Posterior vena cava (tissue), 2 donors: ENCODE measurements at regions not wholly inside any gene's neighbourhood (a gene's known extent, or its start where the extent isn't known, plus 50 kb on each side); places are given as distances from the start of the nearest gene placed in this dataset.
"Not testable (repeated sequence)": the region's sequence is repeated elsewhere in the genome, so short reads cannot be mapped to it uniquely, and the experiment has no call there.

ENCODE experiments used
- DNase-seq: peaks from one replicate; pipeline ENCODE4 v3.0.0-alpha.2; 2020; ENCODE audit warnings: low spot score
- intact Hi-C, 2 donors: fragments of 100-400 bp; cut with DNase I; formaldehyde crosslinking; loops; one replicate each; pipeline versions ENCODE4 v1.14.1 to v1.14.2; 2022 to 2023
- donor health status: DM: yes; HTN: yes; CAD: no.
- donor health status: DM: yes; HTN: yes; CAD: no.

DNA sequence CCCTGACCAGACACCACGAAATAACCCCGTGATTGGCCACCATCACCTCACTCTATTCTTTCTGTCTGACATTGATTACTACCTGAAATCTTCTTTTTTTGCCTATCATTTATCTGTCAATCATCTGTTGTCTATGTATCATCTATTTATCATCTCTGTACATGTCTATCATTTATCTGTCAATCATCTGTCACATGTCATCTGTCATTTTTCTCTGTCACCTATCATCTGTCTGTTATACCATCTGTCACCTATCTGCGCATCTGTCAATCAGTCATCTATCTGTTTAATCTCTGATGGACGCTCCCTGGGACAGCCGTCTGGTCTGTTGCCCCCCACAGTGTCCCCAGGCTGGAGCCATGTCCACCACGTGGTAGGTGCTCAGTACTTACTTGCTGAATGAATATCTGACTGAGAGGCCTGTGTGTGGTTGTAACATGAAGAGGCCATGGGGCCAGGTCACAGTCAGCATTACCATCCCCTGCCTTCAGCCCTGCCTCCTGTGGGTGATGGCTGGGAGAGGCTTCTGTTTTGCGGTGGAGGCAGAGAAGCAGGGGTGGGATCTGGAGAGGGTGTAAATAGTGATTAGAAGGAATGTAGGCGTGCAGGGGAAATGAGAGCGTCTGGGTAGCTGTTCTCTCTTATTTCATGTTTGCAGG, 302.7 kb downstream of the QKI start:
- intact Hi-C loops = no loop called here
- DNase-seq = no peak

GRCh38 chr6:163716690-163717089, 302.2 kb downstream of the QKI start:
- DNase-seq = no peak
- intact Hi-C loops = no loop called here

- DNase-seq = no peak
- intact Hi-C loops = no loop called here
Measured at GRCh38 chr6:163715846-163716245, 301.3 kb downstream of the QKI start.

GRCh38 chr6:163714179-163714578, 299.7 kb downstream of the QKI start:
- intact Hi-C loops = no loop called here
- no peak for DNase-seq

DNA sequence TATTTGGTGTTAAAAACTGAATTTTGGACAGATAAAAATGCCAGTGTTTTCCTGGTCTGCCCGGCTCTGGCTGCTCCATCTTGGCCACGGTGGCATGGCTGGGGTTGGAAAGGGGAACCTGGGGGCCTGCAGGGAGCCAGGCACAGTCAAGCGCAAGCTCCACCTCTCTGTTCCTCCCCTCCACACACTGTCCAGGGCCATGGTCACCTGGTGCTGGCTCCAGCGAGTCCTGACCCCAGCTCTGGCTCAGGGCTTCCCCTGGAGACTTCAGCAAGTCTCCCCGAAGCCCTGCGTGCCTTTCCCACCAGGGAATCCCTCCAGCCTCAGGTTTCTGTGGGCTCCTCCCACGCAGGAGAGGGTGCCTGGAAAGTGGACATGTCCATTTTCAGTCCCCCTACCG, 298.5 kb downstream of the QKI start:
- no peak for DNase-seq
- intact Hi-C loops = no loop called here

DNA sequence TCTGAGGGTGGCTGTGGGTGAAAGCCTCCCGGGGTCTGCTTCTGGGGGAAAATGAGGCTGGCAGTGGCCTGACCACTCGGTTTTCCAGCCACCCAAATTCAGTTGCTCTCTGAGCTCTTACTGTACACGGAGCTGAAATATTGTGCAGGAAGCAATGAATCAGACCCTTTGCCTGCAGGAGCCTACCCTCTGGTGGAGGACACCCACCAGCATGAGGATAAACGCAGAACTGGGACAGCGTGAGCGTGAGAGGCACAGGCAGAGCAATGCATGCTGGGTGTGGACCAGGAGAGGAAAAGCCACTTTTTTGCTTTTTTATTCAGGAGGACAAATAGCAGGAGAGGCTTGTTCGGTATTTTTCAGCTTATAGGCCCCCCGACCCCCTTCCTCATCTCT, 298.0 kb downstream of the QKI start:
- intact Hi-C loops = no loop called here
- no peak for DNase-seq

- intact Hi-C loops = no loop called here
- peak; percentile 91 for DNase-seq
Measured at GRCh38 chr6:163711615-163712565, 297.4 kb downstream of the QKI start.

DNA sequence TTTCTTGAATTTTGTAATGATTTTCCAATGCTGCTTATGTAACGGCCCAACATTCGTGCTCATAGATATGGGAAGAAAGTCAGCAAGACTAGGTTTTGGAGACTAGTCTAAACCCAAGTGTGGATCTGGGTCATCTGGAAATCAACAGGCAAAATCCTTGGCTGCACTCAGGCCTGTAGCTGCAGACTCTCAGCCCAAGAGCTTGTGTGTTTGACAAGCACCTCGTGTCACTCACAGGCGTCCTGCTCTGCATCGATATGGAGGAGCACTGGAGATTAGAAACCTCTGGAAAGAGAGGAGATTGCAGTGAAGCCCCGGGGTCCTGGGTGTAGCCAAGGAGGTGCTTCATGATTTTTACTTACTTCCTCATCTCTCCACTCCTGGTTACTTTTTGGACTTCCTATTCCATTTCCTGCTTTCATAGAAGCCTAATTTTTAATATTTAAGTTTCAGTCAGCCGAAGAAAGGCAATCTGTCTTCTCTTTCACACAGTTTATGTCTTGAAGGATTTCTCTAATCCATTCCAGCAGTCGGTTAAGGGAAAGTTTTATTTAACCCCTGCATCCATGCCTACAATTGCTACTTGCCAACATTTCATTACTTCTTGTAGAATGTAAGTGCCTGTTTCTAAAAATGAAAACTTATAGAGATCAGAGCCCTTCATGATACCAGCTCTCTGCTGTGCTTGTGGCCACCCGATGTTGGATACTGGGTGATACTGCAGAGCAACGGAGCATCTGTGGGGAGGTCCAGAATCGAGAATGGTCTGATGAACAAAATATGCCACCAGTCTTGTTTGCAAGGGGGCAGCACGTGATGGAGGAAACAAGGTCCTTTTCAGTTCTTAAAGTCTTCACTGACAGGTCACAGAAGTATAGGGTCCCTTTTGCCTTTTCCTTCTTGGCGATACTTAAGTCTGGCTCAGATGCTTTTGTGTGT, 296.3 kb downstream of the QKI start:
- intact Hi-C loops = no loop called here
- DNase-seq = no peak

DNA sequence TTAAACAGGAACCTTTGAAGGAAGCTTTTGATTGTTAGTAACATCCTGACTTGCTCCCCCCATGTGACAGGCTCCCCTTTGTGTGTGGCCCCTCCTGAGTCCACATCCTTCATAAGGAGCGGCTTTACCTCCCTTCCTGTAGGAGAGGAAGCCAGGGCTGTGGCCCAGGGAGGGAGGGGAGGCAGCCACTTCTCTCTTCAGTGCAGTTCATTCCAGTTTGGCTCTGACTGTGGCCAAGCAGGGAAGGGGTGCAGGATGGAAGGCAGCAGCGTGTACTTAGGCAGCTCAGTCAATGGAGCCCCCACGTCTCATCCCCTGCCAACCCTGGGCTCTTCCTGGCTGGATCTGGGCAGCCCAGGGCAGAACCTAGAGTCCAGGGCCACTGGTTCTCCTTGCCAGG, 295.2 kb downstream of the QKI start:
- no peak for DNase-seq
- intact Hi-C loops = no loop called here

- DNase-seq = no peak
- intact Hi-C loops = no loop called here
Measured at GRCh38 chr6:163709255-163709654, 294.7 kb downstream of the QKI start.

- intact Hi-C loops = no loop called here
- DNase-seq = no peak
Measured at GRCh38 chr6:163708466-163708865, 293.9 kb downstream of the QKI start.

- no peak for DNase-seq
- intact Hi-C loops = no loop called here
Measured at GRCh38 chr6:163707387-163708355, 293.2 kb downstream of the QKI start.

- no peak for DNase-seq
- intact Hi-C loops = no loop called here
Measured at GRCh38 chr6:163706500-163707087, 292.1 kb downstream of the QKI start.

GRCh38 chr6:163705923-163706322, 291.4 kb downstream of the QKI start:
- DNase-seq = no peak
- intact Hi-C loops = no loop called here

- intact Hi-C loops = no loop called here
- DNase-seq = no peak
Measured at GRCh38 chr6:163702736-163703135, 288.2 kb downstream of the QKI start.

- DNase-seq = no peak
Measured at GRCh38 chr6:163701762-163702161, 287.2 kb downstream of the QKI start.

GRCh38 chr6:163698086-163698485, 283.6 kb downstream of the QKI start:
- DNase-seq = no peak
- intact Hi-C loops = no loop called here

More at GRCh38 chr6:163701762-163702161, 287.2 kb downstream of the QKI start:
- intact Hi-C loops = no loop called here

GRCh38 chr6:163696311-163696710, 281.8 kb downstream of the QKI start:
- intact Hi-C loops, DNase-seq: not testable (repeated sequence)
